GM21360 (cell line): ENCODE measurements at regions not wholly inside any gene's neighbourhood (a gene's known extent, or its start where the extent isn't known, plus 50 kb on each side); places are given as distances from the start of the nearest gene placed in this dataset.

Source experiments
- ATAC-seq: cut with Tn5 transposase; IDR thresholded peaks from one replicate; pipeline ENCODE4 v1.9.1; 2021; ENCODE audit warnings: mild to moderate bottlenecking, moderate library complexity; ENCODE audit not compliant: unreplicated experiment

GRCh38 chr2:157052685-157053224 is 204.8 kb upstream of the GALNT5 start:
- ATAC-seq, result no peak

DNA sequence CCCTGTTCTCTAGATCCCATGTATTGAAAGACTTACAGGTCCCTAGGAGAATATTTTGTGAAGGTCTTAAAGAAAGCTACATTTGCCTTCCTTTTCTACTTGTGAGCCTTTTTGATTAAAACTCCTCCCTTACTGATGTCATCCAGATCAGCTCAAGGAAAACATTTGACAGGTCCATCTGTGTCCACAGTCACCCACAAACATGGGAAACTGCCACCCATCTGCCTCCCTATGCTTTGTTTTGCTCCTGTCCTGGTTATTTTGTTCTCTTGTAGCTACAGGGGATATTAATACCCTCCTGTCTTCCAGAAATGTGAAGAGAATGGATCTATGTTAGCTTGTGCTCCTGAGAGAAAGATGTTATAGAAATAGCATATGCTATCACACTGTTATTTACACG is 203.6 kb upstream of the GALNT5 start:
- no peak for ATAC-seq

- ATAC-seq, result no peak
Observed at GRCh38 chr2:157055660-157056199, 201.8 kb upstream of the GALNT5 start.

GRCh38 chr2:157056200-157056676 is 201.3 kb upstream of the GALNT5 start:
- no peak for ATAC-seq

GRCh38 chr2:157058161-157058560 is 199.3 kb upstream of the GALNT5 start:
- no peak for ATAC-seq

DNA sequence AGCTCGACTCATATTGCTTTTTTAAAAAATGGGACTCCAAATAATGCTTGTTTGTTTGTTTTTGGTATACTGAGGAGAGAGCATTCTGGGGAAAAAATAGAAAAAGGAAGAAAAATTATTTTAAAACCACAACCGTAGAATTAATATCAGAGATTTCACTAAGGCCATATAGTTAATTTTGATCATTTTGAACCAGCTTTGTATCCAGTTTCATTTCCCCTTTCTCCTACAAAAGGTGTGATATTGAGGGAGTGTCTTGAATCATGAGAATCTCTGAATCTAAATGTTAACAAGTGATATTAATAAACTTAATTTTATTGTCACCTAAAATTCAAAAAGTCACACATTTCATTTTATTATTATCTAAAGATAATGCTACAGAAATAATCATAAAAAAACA is 198.5 kb upstream of the GALNT5 start:
- no peak for ATAC-seq

DNA sequence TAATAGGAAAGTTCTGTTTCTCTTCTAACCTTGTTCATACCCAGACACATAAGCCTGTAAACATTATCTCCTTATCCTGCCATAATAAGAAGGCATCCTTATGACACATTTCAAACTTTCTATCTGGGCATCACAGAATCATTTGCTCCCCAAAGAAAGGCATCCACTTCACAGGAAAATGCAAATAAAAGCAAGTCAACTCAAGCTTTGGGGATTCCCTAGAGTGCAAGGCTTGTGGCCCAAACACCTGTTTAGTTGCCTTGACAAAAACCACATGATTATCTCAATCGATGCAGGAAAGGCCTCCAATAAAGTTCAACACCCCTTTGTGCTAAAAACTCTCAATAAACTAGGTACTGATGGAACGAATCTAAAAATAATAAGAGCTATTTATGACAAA is 195.7 kb upstream of the GALNT5 start:
- ATAC-seq, result peak; percentile 94

- no peak for ATAC-seq
Observed at GRCh38 chr2:157067562-157067961, 189.9 kb upstream of the GALNT5 start.

DNA sequence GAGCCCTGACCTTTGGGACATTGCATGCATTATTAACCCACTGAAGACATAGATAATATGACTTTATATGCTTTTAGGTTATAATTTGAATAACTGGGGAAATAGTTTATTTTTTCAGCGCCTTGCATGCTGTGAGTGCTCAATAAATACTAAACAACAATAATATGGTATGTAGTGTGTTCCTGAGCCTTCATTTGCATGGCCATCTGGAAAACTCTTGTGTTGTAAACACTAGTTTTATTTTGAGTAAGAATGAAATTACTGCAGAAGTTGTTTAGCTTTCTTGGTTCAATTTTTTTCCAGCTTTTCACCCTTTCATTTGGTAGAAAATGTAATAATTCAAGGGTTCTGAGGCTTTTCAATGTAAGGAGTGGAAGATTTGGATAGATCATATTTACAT is 189.3 kb upstream of the GALNT5 start:
- ATAC-seq, result no peak

GRCh38 chr2:157075924-157076323 is 181.6 kb upstream of the GALNT5 start:
- ATAC-seq, result no peak

- no peak for ATAC-seq
Observed at GRCh38 chr2:157076526-157077161, 180.9 kb upstream of the GALNT5 start.

GRCh38 chr2:157077753-157078350 is 179.7 kb upstream of the GALNT5 start:
- no peak for ATAC-seq

GRCh38 chr2:157082950-157083349 is 174.6 kb upstream of the GALNT5 start:
- ATAC-seq, result no peak

GRCh38 chr2:157085522-157085921 is 172.0 kb upstream of the GALNT5 start:
- ATAC-seq, result no peak

DNA sequence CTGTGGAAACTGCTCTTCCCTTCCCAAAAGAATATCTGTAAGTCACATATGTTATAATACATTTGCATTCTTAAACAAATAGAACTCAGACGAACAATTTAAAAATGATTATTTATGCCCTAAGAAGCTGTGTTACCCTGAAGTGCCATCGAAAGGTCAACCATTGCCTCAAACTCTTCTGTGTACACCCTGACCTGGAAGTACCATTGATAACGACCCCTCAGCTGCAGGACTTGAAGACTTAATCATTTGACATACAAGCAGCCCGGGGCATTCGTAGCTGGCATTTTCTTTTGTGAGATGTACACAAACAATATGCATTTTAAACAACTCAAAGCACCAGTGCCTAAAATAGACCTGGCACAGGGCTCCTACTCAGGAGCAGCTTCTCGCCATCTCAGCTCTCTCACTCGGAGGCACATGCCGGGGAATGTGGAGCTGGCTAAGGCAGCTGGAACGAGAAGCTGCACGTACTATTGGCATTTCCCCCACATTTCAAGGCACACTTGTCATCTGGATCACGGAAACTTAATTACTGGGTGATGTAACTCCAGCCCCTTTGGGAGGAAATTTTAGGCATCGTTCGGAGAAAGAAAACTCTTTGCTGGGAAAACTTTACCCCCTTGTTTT is 170.0 kb upstream of the GALNT5 start:
- no peak for ATAC-seq

DNA sequence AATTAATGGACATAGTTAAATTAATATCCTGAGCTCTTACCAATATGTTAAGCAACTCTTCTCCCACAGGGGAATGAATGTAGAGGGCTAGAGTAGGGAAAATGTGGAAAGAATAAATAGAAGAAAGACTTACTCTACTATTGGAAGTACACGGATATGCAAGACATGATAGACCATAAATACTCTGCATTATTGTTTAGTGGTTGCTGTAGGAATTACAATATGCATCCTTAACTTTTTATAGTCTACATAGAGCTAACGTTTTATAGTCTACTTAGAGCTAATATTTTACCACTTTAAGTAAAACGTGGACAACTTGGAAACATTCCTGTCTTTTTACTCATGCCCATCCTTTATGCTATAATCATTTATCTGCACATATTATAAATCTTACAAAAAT is 163.8 kb upstream of the GALNT5 start:
- no peak for ATAC-seq

DNA sequence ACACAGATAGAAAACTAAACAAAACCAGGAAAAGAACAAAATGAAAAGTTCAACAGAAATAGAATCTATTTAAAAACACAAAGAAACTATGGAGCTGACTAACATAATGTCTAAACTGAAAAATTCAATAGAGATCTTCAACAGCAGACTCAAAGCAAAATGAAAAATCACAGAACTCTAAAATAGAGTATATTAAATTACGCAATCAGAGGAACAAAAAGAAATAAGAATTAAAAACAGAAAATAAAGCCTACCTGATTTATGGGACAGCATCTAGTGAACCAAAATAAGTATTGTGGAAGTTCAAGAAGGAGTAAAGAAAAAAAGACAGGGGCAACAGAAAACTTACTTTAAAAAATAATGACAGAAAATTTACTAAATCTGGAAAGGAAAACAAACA is 152.1 kb upstream of the GALNT5 start:
- ATAC-seq, result no peak

DNA sequence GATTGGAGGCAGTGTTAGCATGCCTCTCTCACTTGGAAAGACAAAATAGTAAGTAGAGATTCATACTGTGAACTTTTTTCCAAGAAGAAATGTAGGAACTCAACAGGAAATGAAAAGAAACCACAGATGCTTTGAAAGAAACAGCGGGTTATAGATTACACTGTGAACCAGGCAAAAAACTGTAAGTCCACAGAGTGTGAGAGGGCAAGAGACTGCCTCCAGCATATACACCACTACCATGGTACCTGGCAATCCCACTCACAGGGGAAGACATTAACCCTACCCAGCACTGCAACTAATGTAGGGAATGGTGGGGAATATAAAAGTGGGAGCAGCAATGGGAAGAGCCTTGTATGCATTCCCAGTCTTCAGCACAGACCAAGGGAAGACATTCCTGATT is 150.6 kb upstream of the GALNT5 start:
- ATAC-seq, result no peak

GRCh38 chr2:157107460-157107859 is 150.0 kb upstream of the GALNT5 start:
- no peak for ATAC-seq

- no peak for ATAC-seq
Observed at GRCh38 chr2:157107877-157108276, 149.6 kb upstream of the GALNT5 start.

GRCh38 chr2:157122776-157123175 is 134.7 kb upstream of the GALNT5 start:
- no peak for ATAC-seq

- ATAC-seq, result no peak
Observed at GRCh38 chr2:157124731-157125130, 132.8 kb upstream of the GALNT5 start.
